Rectal smooth muscle tissue (tissue), 1 donor: ENCODE measurements at regions not wholly inside any gene's neighbourhood (a gene's known extent, or its start where the extent isn't known, plus 50 kb on each side); places are given as distances from the start of the nearest gene placed in this dataset.

Experiments
- H3K27ac ChIP-seq: one replicate; pipeline ENCODE4 v1.7.0; 2013; ENCODE audit warnings: low read depth, low read length, inconsistent platforms
- H3K27me3 ChIP-seq: one replicate; pipeline ENCODE4 v1.7.0; 2013; ENCODE audit warnings: low read length; ENCODE audit not compliant: control insufficient read depth, insufficient read depth
- H3K36me3 ChIP-seq: one replicate; pipeline ENCODE4 v1.7.0; 2013; ENCODE audit warnings: low read length; ENCODE audit not compliant: control insufficient read depth, insufficient read depth
- H3K4me1 ChIP-seq: one replicate; pipeline ENCODE4 v1.7.0; 2013; ENCODE audit warnings: low read length; ENCODE audit not compliant: control insufficient read depth, insufficient read depth
- H3K4me3 ChIP-seq: one replicate; pipeline ENCODE4 v1.7.0; 2013; ENCODE audit warnings: low read length
- H3K9ac ChIP-seq: one replicate; pipeline ENCODE4 v1.7.0; 2013; ENCODE audit warnings: low read length

DNA sequence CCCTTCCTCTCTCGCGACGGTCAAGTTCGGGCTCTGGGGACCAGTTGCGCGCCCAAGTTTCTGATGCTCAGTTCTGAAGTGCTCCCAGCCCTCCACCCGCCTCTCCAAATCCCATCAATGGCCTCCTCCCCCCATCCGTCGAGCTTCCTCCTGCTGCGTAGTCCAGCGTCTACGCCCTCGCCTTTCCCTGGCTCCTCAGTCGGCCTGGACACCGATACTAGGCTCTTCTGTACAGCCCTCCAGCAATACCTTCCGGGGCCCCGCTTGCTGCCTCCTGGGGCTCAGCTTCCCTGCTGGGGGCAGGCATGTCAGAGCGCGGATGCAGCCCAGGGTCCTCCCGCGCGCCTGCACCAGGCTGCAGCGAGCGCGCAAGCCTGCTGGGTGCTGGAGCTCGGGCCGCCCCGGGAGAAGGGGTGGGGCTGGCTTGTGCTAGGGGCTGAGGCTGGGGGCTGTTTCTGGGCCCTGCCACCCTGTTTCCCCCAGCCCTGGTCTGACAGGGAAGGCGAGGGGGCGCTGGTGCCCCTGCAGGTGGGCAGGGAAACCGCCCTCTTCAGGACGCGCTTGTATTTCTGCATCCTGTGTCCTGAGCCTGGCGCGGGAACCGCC lies 353.3 kb upstream of the SUCLG2 start:
- no peaks in the 10 kb centered on the region for H3K27me3 ChIP-seq
- peak overlapping the region; percentile 63 for H3K4me3 ChIP-seq
- H3K4me1 ChIP-seq, result no peaks in the 10 kb centered on the region
- no peak overlapping the region for H3K27ac ChIP-seq
- H3K36me3 ChIP-seq, result no peaks in the 10 kb centered on the region
- H3K9ac ChIP-seq, result no peak overlapping the region

DNA sequence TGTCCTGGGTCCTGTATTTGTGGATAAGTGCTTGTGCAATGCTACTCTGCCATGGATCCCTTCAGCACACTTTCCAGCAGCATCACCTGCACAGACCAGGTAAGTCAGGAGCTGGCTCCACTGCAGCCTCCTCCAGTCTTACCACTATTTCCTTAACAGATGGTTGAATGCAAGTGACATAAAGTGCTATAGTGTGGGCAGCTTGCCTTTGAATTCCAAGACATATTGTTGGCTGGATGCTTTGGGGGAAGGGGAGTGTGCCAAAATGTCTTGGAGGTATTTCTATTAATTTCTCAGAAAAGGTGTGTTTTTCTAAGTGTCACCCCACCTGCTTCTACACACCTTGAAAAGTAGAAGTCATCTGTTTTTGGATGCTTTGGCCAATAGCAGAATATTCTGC lies 352.2 kb upstream of the SUCLG2 start:
- Histone ChIP-seq H3K9ac (no peak overlapping the region), H3K27me3 (no peaks in the 10 kb centered on the region), H3K36me3 (no peaks in the 10 kb centered on the region), H3K4me1 (no peaks in the 10 kb centered on the region), H3K4me3 (no peak overlapping the region), H3K27ac (no peak overlapping the region)

DNA sequence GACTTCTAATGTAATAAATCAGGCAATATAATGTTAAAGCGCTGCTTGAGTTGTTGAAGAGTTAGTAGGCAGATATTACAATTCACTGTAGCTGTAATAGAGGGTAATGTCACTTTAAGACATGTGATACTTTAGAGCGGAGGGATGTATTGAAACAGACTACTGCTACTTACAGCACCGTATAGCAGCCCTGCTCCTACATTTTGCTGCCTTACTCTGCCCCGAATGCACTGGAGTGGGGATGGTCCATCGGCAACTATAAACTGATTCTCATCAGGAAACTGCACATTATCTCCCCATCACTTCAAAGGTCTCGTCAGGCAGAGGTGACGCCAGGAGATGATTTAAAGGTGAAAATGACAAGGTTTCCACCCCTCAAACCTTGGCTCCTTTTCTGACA lies 349.7 kb upstream of the SUCLG2 start:
- no peak overlapping the region for H3K4me3 ChIP-seq

DNA sequence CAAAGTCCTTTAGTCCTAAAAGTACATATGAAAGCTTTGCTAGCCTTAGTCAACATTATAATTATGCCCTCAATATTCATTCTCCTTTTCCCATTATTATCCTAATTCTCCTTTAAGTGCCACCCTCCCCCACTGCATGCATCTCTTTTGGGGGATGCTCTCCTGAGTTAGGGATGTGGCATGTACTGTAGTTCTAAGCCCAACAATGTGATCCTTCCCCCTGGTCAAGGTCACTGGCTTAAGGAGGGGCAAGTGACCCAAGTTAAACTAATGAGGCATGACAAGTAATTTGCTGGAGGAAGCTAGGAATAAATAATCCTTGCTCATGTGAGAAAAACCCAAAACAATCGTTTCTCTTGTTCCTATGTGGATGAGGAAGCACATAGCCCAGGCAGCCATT lies 343.9 kb upstream of the SUCLG2 start:
- H3K4me1 ChIP-seq, result no peaks in the 10 kb centered on the region
- H3K9ac ChIP-seq, result no peak overlapping the region
- no peaks in the 10 kb centered on the region for H3K36me3 ChIP-seq
- no peaks in the 10 kb centered on the region for H3K27me3 ChIP-seq
- H3K27ac ChIP-seq, result no peak overlapping the region
- no peak overlapping the region for H3K4me3 ChIP-seq

More for the DNA sequence above, 349.7 kb upstream of the SUCLG2 start:
- H3K27me3 ChIP-seq, result no peaks in the 10 kb centered on the region
- no peak overlapping the region for H3K9ac ChIP-seq
- H3K36me3 ChIP-seq, result no peaks in the 10 kb centered on the region
- H3K27ac ChIP-seq, result no peak overlapping the region
- H3K4me1 ChIP-seq, result no peaks in the 10 kb centered on the region

DNA sequence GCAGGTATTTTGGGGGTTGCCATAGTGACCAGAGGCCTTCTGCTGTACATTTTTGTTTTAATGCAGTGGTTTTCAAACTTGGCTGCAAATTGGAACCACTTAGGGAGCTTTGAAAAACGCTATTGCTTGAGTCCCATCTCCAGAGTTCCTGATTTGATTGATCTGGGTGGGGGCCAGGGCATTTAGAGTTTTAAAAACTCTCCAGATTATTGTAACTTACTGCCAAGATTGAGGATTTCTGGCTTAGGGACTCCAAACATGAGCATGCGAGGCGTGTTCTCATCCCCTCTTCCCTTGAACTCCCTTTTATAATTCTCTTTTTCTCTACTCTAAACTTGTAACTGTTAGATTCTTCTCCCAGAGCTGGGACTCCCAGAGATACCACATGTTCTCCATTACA lies 340.8 kb upstream of the SUCLG2 start:
- no peak overlapping the region for H3K4me3 ChIP-seq
- no peaks in the 10 kb centered on the region for H3K27me3 ChIP-seq
- no peak overlapping the region for H3K27ac ChIP-seq
- no peaks in the 10 kb centered on the region for H3K36me3 ChIP-seq
- no peaks in the 10 kb centered on the region for H3K4me1 ChIP-seq
- no peak overlapping the region for H3K9ac ChIP-seq

DNA sequence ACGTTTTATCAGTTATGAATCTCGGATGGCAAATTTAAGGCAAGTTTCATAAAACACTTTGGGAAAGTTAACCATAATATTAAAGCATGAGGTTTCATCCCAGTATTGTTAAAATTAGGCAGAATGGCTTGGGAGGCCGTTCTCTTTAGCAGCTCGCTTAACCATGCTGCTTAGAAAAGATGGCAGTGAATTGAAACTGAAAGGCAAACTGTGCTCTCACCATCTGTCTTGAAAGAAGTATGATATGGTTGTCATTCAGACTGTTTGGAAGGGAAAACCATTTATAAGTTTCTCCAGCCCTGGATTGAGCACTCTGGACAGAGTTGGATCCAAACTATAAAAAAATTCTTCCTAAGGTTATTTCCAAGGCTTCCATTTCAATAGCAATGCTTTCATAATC lies 332.3 kb upstream of the SUCLG2 start:
- Histone ChIP-seq H3K9ac (no peak overlapping the region), H3K27ac (no peak overlapping the region), H3K4me1 (no peaks in the 10 kb centered on the region), H3K36me3 (no peaks in the 10 kb centered on the region), H3K4me3 (no peak overlapping the region), H3K27me3 (no peaks in the 10 kb centered on the region)

DNA sequence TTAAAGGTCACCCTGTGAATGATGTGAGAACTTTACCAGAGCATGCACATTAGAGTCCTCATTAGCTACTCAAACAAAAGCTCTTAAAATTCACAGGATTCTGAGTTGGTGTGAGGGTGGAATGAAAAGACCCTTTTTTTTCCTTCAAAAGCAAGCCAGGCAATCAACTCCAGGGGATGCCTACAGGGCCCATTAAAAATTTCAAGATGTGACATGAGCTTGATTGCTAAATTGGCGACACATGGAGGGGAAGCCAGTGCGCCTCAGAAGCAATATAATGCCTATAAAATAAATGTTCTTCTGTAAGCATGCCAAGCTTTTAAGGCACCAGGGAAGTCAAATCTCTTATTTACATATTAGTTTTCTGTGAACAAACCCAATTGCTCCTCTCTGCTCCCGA lies 328.8 kb upstream of the SUCLG2 start:
- Histone ChIP-seq H3K27ac (no peak overlapping the region), H3K4me3 (no peak overlapping the region), H3K9ac (no peak overlapping the region), H3K4me1 (no peaks in the 10 kb centered on the region), H3K27me3 (no peaks in the 10 kb centered on the region), H3K36me3 (no peaks in the 10 kb centered on the region)

DNA sequence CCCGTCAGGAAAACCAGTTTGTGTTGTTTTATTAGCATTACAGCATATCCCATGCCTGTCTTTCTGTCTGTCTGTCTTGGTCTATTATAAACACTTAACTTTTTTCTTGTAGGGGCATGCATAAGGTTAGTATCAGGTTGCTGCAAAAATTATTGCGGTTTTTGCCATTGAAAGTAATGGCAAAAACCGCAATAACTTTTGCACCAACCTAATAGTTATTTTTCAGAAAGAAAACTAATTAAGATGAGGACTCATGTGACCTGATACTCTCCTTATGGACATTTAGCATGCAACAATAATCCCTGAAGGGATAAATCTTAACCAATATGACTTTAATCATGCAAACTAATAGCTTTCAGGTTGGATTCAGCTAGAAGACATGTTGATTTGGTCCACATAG lies 326.7 kb upstream of the SUCLG2 start:
- Histone ChIP-seq H3K27me3 (no peaks in the 10 kb centered on the region), H3K4me1 (no peaks in the 10 kb centered on the region), H3K36me3 (no peaks in the 10 kb centered on the region), H3K4me3 (no peak overlapping the region), H3K27ac (no peak overlapping the region), H3K9ac (no peak overlapping the region)

DNA sequence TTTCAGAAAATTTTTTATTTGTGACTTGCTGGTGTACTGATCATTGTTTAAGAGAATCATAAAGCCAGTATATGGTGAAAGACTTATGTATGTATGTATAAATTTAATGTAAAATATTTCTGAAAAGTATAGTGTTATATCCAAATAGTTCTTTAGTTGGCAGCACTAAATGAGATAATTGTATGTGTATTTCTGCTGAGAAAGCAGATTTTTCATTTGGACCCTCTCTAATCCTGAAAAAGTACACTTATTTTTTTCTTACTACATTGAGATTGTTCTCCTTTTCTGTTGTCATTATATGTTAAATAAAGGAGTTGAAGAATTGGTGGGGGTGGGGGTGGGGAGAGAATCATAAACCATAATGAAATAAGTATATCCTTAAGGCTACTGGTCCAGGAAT lies 324.9 kb upstream of the SUCLG2 start:
- Histone ChIP-seq H3K4me1 (no peaks in the 10 kb centered on the region), H3K9ac (no peak overlapping the region), H3K27ac (no peak overlapping the region), H3K27me3 (no peaks in the 10 kb centered on the region), H3K36me3 (no peaks in the 10 kb centered on the region), H3K4me3 (no peak overlapping the region)

DNA sequence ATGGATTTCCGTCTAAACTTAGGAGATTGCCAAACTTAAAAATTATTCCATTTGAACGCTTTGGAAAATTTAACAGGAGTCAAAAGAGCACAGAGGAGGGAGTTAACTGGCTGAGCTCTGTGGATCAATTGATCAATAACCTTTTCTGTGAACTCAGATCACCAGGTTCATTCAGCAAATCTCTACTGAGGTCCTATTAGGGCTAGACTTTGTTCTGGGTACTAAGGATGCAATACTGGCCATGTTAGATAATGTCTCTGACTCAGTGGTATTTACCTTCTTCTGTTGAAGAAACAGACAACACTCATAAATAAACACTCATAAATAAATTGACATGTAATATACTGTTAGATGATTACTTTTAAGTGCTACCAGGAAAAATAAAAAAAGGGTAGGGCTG lies 323.4 kb upstream of the SUCLG2 start:
- Histone ChIP-seq H3K36me3 (no peaks in the 10 kb centered on the region), H3K9ac (no peak overlapping the region), H3K4me1 (no peaks in the 10 kb centered on the region), H3K27me3 (no peaks in the 10 kb centered on the region), H3K27ac (no peak overlapping the region), H3K4me3 (no peak overlapping the region)

DNA sequence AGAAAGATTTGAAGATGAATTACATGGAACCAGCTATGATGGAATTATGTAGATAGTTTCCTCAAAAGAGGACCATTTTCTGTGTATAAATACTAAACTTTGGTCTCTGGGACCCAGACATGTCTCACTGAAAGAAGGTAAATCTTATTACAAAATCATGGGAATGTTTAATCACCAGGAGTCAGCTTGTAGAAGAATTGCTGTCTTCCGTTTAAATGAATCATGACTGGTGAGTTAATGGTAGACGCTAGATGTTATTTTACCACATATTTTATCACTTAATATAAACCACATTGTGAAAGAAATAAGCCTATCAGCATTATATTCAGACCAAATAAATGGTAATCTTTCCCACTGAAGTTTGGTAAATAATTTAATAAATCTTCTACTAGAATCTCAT lies 322.3 kb upstream of the SUCLG2 start:
- Histone ChIP-seq H3K27ac (no peak overlapping the region), H3K36me3 (no peaks in the 10 kb centered on the region), H3K4me3 (no peak overlapping the region), H3K4me1 (no peaks in the 10 kb centered on the region), H3K27me3 (no peaks in the 10 kb centered on the region), H3K9ac (no peak overlapping the region)

DNA sequence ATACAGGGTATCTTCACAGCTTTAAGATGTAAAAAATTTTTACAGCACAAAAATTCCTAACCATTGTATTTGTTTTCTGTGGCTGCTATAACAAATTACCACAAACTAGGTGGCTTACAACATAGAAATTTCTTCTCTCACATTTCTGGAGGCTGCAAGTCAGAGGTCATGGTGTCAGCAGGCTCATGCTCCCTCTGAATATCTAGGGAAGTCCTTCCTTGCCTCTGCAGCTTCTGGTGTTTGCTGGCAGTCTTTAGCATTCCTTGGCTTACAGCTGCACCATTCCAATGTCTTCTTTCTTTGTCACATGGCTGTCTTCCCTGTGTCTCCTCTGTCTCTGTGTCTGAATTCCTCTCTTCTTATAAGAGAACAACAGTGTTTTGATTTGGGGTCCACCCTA lies 310.2 kb upstream of the SUCLG2 start:
- no peak overlapping the region for H3K9ac ChIP-seq
- H3K4me3 ChIP-seq, result no peak overlapping the region
- no peaks in the 10 kb centered on the region for H3K27me3 ChIP-seq
- H3K27ac ChIP-seq, result no peak overlapping the region
- no peaks in the 10 kb centered on the region for H3K36me3 ChIP-seq
- H3K4me1 ChIP-seq, result no peaks in the 10 kb centered on the region

DNA sequence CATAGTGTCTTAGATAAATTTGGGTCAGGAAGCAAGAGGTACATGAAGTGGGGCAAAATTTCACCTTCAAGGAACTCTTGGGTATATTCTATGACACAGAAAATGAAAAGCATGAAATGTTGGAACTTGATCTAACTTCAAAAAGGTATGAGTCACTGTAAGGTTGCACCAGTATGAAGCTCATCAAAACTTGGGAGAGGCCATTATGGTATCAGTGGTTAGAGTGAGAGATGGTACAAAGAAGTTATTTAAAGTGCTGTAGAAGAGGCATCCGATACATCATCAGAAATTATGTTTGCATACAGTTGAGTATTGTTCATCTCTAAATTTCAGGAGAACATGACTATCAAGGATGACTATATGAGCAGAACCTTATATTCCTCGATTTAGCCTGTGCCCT lies 302.9 kb upstream of the SUCLG2 start:
- H3K27ac ChIP-seq, result no peak overlapping the region

More for the DNA sequence above, 302.9 kb upstream of the SUCLG2 start:
- Histone ChIP-seq H3K4me3 (no peak overlapping the region), H3K9ac (no peak overlapping the region), H3K4me1 (no peaks in the 10 kb centered on the region), H3K36me3 (no peaks in the 10 kb centered on the region), H3K27me3 (no peaks in the 10 kb centered on the region)
